Heart right ventricle (tissue), 16 donors: ENCODE measurements at regions not wholly inside any gene's neighbourhood (a gene's known extent, or its start where the extent isn't known, plus 50 kb on each side); places are given as distances from the start of the nearest gene placed in this dataset.
A peak's percentile ranks its signal among the peaks of the same experiment; 100 is the strongest.

Experiments
- ATAC-seq, 8 donors: fragments of 200-7000 bp; cut with Tn5 transposase; one replicate each; pipeline ENCODE4 v1.9.1; 2020; ENCODE audit warnings: mild to moderate bottlenecking in 8 of 8, moderate library complexity in 8 of 8, moderate number of reproducible peaks in 1 of 8
- DNase-seq, 2 donors: peaks; one replicate each; pipeline ENCODE4 v3.0.0-alpha.2; 2020
- H3K27ac ChIP-seq, 10 donors: fragments of 200-600 bp; sonication (generic) in 2 of 10; one replicate each; pipeline versions ENCODE4 v1.5.0 to v1.8.0; 2020 to 2022; ENCODE audit warnings: mild to moderate bottlenecking in 3 of 10
- H3K27me3 ChIP-seq, 7 donors: fragments of 200-600 bp; one replicate each; pipeline ENCODE4 v1.8.0; 2021 to 2022; ENCODE audit warnings: mild to moderate bottlenecking in 2 of 7
- H3K36me3 ChIP-seq, 9 donors: fragments of 200-600 bp; sonication (generic) in 1 of 9; one replicate each; pipeline versions ENCODE4 v1.5.0 to v1.8.0; 2020 to 2022; ENCODE audit warnings: mild to moderate bottlenecking in 2 of 9
- H3K4me1 ChIP-seq, 9 donors: fragments of 200-600 bp; sonication (generic) in 1 of 9; one replicate each; pipeline versions ENCODE4 v1.5.0 to v1.8.0; 2020 to 2022; ENCODE audit warnings: mild to moderate bottlenecking in 4 of 9
- H3K4me3 ChIP-seq, 10 donors: fragments of 200-600 bp; sonication (generic) in 2 of 10; one replicate each; pipeline versions ENCODE4 v1.5.0 to v1.8.0; 2020 to 2022; ENCODE audit warnings: mild to moderate bottlenecking in 7 of 10, moderate library complexity in 2 of 10
- H3K9me3 ChIP-seq, 11 donors: fragments of 200-600 bp in 10 of 11; sonication (generic) in 2 of 11; one replicate each; pipeline versions ENCODE4 v1.5.0 to v1.8.0; 2013 to 2022; ENCODE audit warnings: mild to moderate bottlenecking in 2 of 11, control low read depth in 1 of 11, moderate library complexity in 1 of 11
- CTCF ChIP-seq, 9 donors: fragments of 200-600 bp; sonication (generic) in 2 of 9; IDR thresholded peaks; one replicate each; pipeline versions ENCODE4 v1.5.0 to v1.8.0; 2021 to 2022; ENCODE audit warnings: antibody characterized with exemption in 9 of 9, mild to moderate bottlenecking in 5 of 9, moderate library complexity in 1 of 9
- WGBS, 2 donors: extraction: QIAGEN DNeasy Blood & Tissue Kit; methylation state at CpG; one replicate each; pipeline ENCODE4 v1.1.7; 2013; ENCODE audit warnings: inconsistent platforms in 1 of 2; 5-methylcytosine and 5-hydroxymethylcytosine counted together
- intact Hi-C, 10 donors: fragments of 100-400 bp; cut with DNase I; formaldehyde crosslinking; loops; one replicate each; pipeline versions ENCODE4 v1.11.1 to v1.14.2; 2022
- donor health status: Arrhythmogenic right ventricular cardiomyopathy.
- donor health status: ischemic (EF 13 %, LVEDD 7.1; RV severe dilation, severe dysfunction).
- donor health status: healthy with polysubstance abuse.
- donor health status: DM: no; HTN: yes; CAD: no.
- donor health status: DM: no; HTN: no; CAD: no.
- donor health status: ischemic (EF 25% LVEDD 6.9; RV normal size, moderate dysfunction).
- donor health status: ischemic (EF 25% LVEDD 5.7; RV mildly dilated, moderate dysfunction).
- donor health status: healthy.
- donor health status: DM: yes; HTN: yes; CAD: no.
- donor health status: Ischemic cardiomyopathy.
- donor health status: ischemic (EF 35%, LVEDD 5.7; RV mildly dilated, moderate dysfunction).
- donor health status: nonischemic (EF 11% LVEDD 7.7; RV severe dilation, severe dysfunction).
- donor health status: DM: yes; HTN: yes; CAD: no.
- donor health status: PGD.
- donor health status: ischemic (EF 29% LVEDD 5.4; RV normal size, mild dysfunction).
- donor health status: nonischemic (EF 23%, LVEDD 6.1; RV moderate dilation, normal function).

- DNase-seq (no peak), ATAC-seq (no peak)
- H3K27ac ChIP-seq, result no peak overlapping the region
- no peak for TF ChIP-seq CTCF (IDR thresholded peaks at IDR 0.05)
- WGBS, 2 donors, result 64 to 81% methylated on average over 4 of the region's 4 CpGs
- H3K4me3 ChIP-seq, result no peak overlapping the region
- peaks cover 0 to 11% (median 4%) of the 10 kb centered on the region in 9 donors for H3K4me1 ChIP-seq
- intact Hi-C loops, result loop anchor here (2.0 to 10.0 kb wide), 8 partner anchors 114 to 424 kb away; no protein-coding TSS in a partner anchor
- no peaks in the 10 kb centered on the region for H3K9me3 ChIP-seq
- no peaks in the 10 kb centered on the region for H3K36me3 ChIP-seq
- peaks cover 0 to 5% (median 0%) of the 10 kb centered on the region in 7 donors for H3K27me3 ChIP-seq
These were observed 67.8 kb upstream of the SMYD2 start for GRCh38 chr1:214213136-214213535.

GRCh38 chr1:214214851-214215250 is 66.1 kb upstream of the SMYD2 start:
- Histone ChIP-seq H3K4me3 (peak overlapping the region in 1 of 10 donors; percentile 19), H3K4me1 (peaks cover 0 to 11% (median 4%) of the 10 kb centered on the region in 9 donors), H3K36me3 (no peaks in the 10 kb centered on the region), H3K9me3 (no peaks in the 10 kb centered on the region), H3K27ac (peak overlapping the region in 3 of 10 donors; percentile 68 to 78 (median 72)), H3K27me3 (peaks cover 0 to 18% (median under 1%) of the 10 kb centered on the region in 7 donors)
- TF ChIP-seq CTCF (IDR thresholded peaks at IDR 0.05), result no peak
- DNase-seq, result no peak
- intact Hi-C loops, result loop anchor here (1.0 to 10.0 kb wide), 14 partner anchors 42 to 422 kb away; no protein-coding TSS in a partner anchor
- 66% methylated on average over 1 of the region's 1 CpG for whole genome bisulfite sequencing, 2 donors
- no peak for ATAC-seq

GRCh38 chr1:214215583-214215982 is 65.4 kb upstream of the SMYD2 start:
- ATAC-seq (peak in 2 of 8 donors; percentile 12 to 21), DNase-seq (no peak)
- H3K27ac ChIP-seq, result no peak overlapping the region
- H3K4me3 ChIP-seq, result no peak overlapping the region
- peaks cover 0 to 11% (median 4%) of the 10 kb centered on the region in 9 donors for H3K4me1 ChIP-seq
- H3K9me3 ChIP-seq, result no peaks in the 10 kb centered on the region
- intact Hi-C loops, result loop anchor here in 8 of 10 donors (2.0 to 10.0 kb wide), 6 partner anchors 42 to 419 kb away; no protein-coding TSS in a partner anchor
- peaks cover 0 to 24% (median 8%) of the 10 kb centered on the region in 7 donors for H3K27me3 ChIP-seq
- TF ChIP-seq CTCF (IDR thresholded peaks at IDR 0.05), result no peak
- no peaks in the 10 kb centered on the region for H3K36me3 ChIP-seq
- WGBS, 2 donors, result 83 to 85% methylated on average over 3 of the region's 3 CpGs

GRCh38 chr1:214216021-214216420 is 64.9 kb upstream of the SMYD2 start:
- ATAC-seq, result no peak
- peaks cover 0 to 24% (median 8%) of the 10 kb centered on the region in 7 donors for H3K27me3 ChIP-seq
- no peaks in the 10 kb centered on the region for H3K9me3 ChIP-seq

More at GRCh38 chr1:214216021-214216420, 64.9 kb upstream of the SMYD2 start:
- no peak overlapping the region for H3K27ac ChIP-seq
- 92 to 93% methylated on average over 1 of the region's 1 CpG for WGBS, 2 donors
- DNase-seq, result no peak
- H3K4me1 ChIP-seq, result peaks cover 0 to 11% (median 4%) of the 10 kb centered on the region in 9 donors
- no peak for TF ChIP-seq CTCF (IDR thresholded peaks at IDR 0.05)
- intact Hi-C loops, result loop anchor here in 7 of 10 donors (2.0 to 10.0 kb wide), 5 partner anchors 41 to 419 kb away; no protein-coding TSS in a partner anchor
- H3K4me3 ChIP-seq, result no peak overlapping the region
- no peaks in the 10 kb centered on the region for H3K36me3 ChIP-seq
